Skeletal muscle tissue (tissue), 3 donors: ENCODE measurements at regions not wholly inside any gene's neighbourhood (a gene's known extent, or its start where the extent isn't known, plus 50 kb on each side); places are given as distances from the start of the nearest gene placed in this dataset.
"Not testable (repeated sequence)": the region's sequence is repeated elsewhere in the genome, so short reads cannot be mapped to it uniquely, and the experiment has no call there.

Experiments used
- H3K27ac ChIP-seq: one replicate; pipeline ENCODE4 v1.7.0; 2013; ENCODE audit warnings: mild to moderate bottlenecking, low read depth, low read length, inconsistent platforms
- H3K27me3 ChIP-seq, 3 donors: one replicate each; pipeline ENCODE4 v1.7.0; 2013; ENCODE audit warnings: low read length in 3 of 3; ENCODE audit not compliant: control insufficient read depth in 3 of 3, insufficient read depth in 3 of 3
- H3K36me3 ChIP-seq, 3 donors: one replicate each; pipeline ENCODE4 v1.7.0; 2013; ENCODE audit warnings: low read length in 3 of 3; ENCODE audit not compliant: control insufficient read depth in 3 of 3, insufficient read depth in 3 of 3
- H3K4me1 ChIP-seq, 3 donors: one replicate each; pipeline ENCODE4 v1.7.0; 2013; ENCODE audit warnings: low read length in 3 of 3, mild to moderate bottlenecking in 3 of 3; ENCODE audit not compliant: control insufficient read depth in 3 of 3, insufficient read depth in 3 of 3
- H3K4me3 ChIP-seq, 3 donors: one replicate each; pipeline ENCODE4 v1.7.0; 2013; ENCODE audit warnings: low read length in 3 of 3
- H3K9ac ChIP-seq, 3 donors: one replicate each; pipeline ENCODE4 v1.7.0; 2013; ENCODE audit warnings: low read length in 3 of 3, mild to moderate bottlenecking in 3 of 3, moderate library complexity in 2 of 3, low read depth in 1 of 3
- H3K9me3 ChIP-seq, 3 donors: one replicate each; pipeline ENCODE4 v1.7.0; 2013; ENCODE audit warnings: low read length in 3 of 3; ENCODE audit not compliant: control insufficient read depth in 3 of 3
- donor health status: Osteomylitis.

DNA sequence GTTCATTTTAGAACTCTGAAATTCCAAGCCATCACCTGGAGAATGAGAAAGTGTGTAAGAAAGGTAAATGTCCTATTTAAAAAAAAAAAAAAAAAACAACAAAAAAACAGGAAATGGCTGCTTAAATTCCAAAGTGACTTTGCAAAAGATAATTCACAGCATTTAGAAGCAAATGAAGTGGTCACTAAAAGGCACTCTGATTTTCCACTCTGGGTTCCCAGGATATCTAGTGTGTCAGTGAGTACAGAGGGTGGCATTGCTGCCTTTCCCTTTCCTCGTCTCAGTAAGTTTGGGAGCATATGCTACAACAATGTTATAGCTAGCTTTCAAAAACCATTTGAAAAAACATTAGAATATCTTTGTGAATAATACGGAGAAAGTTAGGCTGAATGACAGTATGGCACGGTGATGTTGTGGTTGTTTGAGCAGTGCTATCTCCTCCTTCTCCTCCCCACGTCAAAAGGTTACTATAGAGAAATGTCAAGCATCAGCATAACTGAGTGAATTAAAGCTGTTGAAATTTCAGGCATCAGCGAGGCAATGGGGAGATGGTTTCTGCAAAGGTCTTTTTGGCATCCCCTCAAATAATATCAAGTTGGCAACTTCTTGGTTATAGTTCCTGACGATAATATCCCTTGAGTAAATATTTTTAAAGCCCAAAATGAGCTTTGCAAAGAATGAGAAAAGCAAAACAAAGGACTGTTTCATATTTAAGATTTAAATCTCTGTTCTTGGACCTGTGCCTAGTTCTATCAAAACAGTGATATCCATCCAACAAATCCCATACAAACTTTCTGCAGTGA is 164.5 kb upstream of the E2F7 start:
- no peaks in the 10 kb centered on the region for H3K27me3 ChIP-seq
- no peak overlapping the region for H3K27ac ChIP-seq
- H3K4me1 ChIP-seq, result peaks cover 0 to 6% (median 5%) of the 10 kb centered on the region in 3 donors
- no peak overlapping the region for H3K4me3 ChIP-seq
- H3K9ac ChIP-seq, result no peak overlapping the region
- H3K36me3 ChIP-seq, result no peaks in the 10 kb centered on the region
- H3K9me3 ChIP-seq, result no peaks in the 10 kb centered on the region

DNA sequence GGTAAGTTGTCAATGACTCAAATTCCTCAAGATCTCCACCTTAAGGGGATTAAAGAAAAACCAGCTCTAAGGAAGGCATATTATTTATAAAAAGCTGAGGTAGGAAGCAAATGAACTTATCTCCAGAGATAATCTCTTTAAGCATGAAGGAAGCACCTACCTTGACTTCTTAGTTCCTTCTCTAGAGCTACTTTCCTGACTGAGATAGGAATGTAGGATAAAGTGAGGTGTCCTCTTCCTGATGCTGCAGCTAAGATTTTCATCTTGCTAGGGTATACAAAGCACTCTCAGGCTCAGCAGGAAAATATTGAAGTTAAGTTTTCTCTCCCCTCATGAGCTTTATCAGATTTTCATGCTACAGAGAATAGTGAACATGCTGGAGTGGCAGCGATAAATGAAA is 163.0 kb upstream of the E2F7 start:
- Histone ChIP-seq H3K36me3 (no peaks in the 10 kb centered on the region), H3K4me1 (peaks cover 0 to 6% (median 5%) of the 10 kb centered on the region in 3 donors), H3K9me3 (no peaks in the 10 kb centered on the region), H3K27ac (no peak overlapping the region), H3K9ac (no peak overlapping the region), H3K4me3 (no peak overlapping the region), H3K27me3 (no peaks in the 10 kb centered on the region)

DNA sequence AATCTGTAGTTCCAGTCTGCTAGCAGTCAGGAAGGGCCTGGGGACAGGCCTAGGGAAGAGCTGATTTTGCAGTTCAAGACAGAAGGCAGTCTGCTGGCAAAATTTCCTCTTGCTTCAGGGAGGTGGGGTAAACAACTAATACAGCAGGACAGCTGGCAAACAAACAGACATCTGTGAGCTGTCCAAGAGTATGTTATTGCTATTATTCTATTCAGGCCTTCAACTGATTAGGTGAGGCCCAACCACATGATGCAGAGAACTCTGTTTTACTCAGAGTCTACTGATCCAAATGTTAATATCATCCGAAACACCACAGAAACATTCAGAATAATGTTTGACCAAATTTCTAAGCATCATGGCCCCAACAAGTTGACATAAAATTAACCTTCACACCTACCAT is 161.0 kb upstream of the E2F7 start:
- Histone ChIP-seq H3K9ac (no peak overlapping the region), H3K27ac (no peak overlapping the region), H3K4me1 (peaks cover 0 to 4% (median 0%) of the 10 kb centered on the region in 3 donors), H3K4me3 (no peak overlapping the region), H3K9me3 (no peaks in the 10 kb centered on the region), H3K36me3 (no peaks in the 10 kb centered on the region), H3K27me3 (no peaks in the 10 kb centered on the region)

DNA sequence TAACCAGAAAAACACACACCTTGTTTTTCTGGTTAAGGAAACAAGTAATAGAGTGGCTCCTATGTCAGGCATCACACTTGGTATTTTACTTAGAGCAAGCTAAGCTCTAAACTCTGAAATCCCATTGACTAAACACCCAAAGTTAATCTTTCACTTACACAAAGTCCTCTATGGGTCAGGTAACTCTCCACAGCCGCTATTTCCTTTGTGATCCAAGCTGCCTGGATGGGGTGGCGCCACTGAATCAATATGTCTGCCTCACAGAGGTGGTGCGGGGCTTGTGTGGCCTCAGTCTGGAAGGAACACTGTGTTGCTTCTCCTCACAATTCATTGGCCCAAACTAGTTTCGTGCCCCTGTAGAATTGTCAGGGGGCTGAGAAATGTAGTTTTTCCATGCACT is 160.0 kb upstream of the E2F7 start:
- H3K9me3 ChIP-seq, result no peaks in the 10 kb centered on the region
- no peaks in the 10 kb centered on the region for H3K27me3 ChIP-seq
- H3K9ac ChIP-seq, result no peak overlapping the region
- no peaks in the 10 kb centered on the region for H3K36me3 ChIP-seq
- no peak overlapping the region for H3K27ac ChIP-seq
- H3K4me3 ChIP-seq, result no peak overlapping the region
- H3K4me1 ChIP-seq, result no peaks in the 10 kb centered on the region

DNA sequence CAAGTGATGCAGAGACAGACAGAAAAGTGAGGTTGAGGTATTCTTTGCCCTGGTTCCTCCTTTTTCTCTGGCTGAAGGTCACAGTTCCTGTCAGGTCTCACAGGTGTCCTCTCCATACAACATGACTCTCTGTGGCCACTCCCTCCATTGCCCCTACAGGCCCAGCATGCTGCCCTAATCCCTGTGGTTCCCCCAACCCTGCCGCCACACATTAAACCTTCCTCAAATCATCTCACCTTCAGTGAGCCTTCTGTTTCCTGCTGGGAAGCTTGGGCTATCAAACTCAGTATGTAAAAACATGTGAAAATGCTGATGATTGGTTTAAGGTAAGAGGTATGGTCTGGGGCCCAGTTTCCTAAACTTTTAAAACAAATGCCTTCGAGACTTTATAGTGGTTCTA is 159.0 kb upstream of the E2F7 start:
- Histone ChIP-seq H3K4me3 (no peak overlapping the region), H3K27ac (no peak overlapping the region), H3K9ac (no peak overlapping the region), H3K36me3 (no peaks in the 10 kb centered on the region), H3K27me3 (no peaks in the 10 kb centered on the region), H3K4me1 (no peaks in the 10 kb centered on the region), H3K9me3 (no peaks in the 10 kb centered on the region)

DNA sequence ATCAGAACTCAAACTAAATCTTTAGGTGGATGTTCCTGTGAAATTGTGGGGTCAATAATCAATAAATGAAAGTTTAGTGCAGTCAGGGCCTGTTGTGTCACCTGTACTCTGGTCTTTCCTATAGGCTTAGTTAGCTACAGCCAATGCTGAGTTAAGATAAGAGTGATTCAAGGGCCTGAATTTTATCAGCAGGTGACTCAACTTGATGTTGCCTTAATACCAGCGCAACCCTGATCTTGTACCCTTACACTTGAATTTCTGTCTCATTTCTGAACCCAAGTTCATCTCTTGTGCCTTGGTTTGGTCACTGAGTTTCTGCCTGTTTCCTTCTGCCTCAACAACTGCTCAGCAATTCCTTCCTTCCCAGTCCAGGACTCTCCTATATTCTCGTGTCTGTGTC is 157.0 kb upstream of the E2F7 start:
- Histone ChIP-seq H3K27me3 (no peaks in the 10 kb centered on the region), H3K27ac (no peak overlapping the region)

DNA sequence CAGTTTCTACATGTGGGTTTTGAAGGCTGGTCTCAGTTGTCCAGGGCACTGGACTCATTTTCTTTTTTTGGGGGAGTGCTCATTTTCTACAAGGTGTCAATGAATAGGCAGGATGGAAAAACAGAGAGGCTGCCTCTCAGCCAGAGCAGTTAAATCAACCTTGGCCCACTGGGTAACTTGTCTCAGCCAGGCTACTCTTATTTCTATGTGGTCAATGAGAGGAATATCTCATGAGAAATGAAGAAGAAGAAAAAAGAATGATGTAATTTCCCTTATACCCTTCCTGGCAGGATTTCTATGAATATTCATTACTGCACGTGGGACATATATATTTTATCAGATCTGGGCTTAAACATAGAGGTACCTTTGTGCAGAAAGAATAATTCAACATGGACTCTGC is 155.2 kb upstream of the E2F7 start:
- H3K4me3 ChIP-seq, result no peak overlapping the region
- no peak overlapping the region for H3K27ac ChIP-seq

More for the DNA sequence above, 157.0 kb upstream of the E2F7 start:
- Histone ChIP-seq H3K4me3 (no peak overlapping the region), H3K9me3 (peaks cover 0 to 2% (median 0%) of the 10 kb centered on the region in 3 donors), H3K36me3 (no peaks in the 10 kb centered on the region), H3K4me1 (no peaks in the 10 kb centered on the region), H3K9ac (no peak overlapping the region)

DNA sequence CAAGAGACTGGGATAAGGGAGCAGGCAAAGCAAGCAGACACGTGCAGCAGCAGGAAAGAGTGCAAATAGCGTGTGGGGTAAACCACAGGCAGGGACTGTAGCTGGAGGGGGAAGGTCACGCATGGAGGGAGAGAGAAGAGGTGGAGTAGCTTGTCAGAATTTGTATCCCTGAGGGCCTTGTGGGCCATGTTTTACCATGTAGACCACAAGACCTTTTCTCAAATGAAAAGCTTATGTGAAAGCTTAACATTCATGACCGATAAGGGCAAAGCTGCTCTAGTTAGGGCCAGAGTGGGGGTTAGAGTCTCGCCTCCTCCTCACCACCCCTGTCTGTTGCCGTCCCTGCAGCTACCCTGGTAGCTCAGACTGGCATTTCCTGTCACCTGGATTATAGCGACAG is 152.9 kb upstream of the E2F7 start:
- Histone ChIP-seq H3K27ac (no peak overlapping the region), H3K27me3 (no peaks in the 10 kb centered on the region), H3K4me3 (no peak overlapping the region), H3K9me3 (peaks cover 0 to 2% (median 0%) of the 10 kb centered on the region in 3 donors), H3K4me1 (no peaks in the 10 kb centered on the region), H3K36me3 (no peaks in the 10 kb centered on the region), H3K9ac (no peak overlapping the region)

More for the DNA sequence above, 155.2 kb upstream of the E2F7 start:
- Histone ChIP-seq H3K9me3 (peaks cover 0 to 2% (median 0%) of the 10 kb centered on the region in 3 donors), H3K9ac (no peak overlapping the region), H3K36me3 (no peaks in the 10 kb centered on the region), H3K27me3 (no peaks in the 10 kb centered on the region), H3K4me1 (no peaks in the 10 kb centered on the region)

DNA sequence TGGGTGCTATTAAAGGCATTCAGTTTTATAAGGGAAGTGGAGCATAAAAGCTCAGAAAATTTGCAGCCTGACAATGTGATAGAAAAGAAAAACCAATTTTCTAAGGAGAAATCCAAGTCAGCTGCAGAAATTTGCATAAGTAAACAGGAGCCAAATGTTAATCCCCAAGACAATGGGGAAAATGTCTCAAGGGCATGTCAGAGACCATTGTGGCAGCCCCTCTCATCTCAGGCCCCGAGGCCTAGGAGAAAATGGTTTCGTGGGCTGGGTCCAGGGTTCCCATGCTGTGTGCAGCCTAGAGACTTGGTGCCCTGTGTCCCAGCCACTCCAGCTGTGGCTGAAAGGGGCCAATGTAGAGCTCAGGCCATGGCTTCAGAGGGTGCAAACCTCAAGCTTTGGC is 150.8 kb upstream of the E2F7 start:
- not testable (repeated sequence) for H3K27me3 ChIP-seq, H3K9ac ChIP-seq, H3K4me1 ChIP-seq

DNA sequence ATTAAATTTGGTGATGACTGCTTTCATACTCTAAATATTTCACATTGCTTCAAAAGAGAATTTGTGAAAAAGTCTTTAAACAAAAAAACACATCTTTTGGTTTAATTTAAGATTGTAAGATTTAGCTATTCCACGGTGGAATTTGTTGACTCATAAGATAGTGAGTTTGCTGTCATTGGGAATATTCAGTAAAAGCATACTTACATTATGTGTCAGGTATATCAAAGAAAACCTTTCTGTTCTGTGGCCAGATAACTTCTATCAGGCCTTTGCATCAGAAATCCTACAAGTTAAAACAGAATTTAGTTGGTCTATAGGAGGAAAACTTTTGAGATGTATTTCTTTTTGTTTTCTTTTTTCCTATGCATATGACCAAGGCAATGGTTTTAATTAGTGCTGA is 148.8 kb upstream of the E2F7 start:
- H3K4me3 ChIP-seq, result no peak overlapping the region
- no peak overlapping the region for H3K27ac ChIP-seq
- no peaks in the 10 kb centered on the region for H3K36me3 ChIP-seq
- H3K9me3 ChIP-seq, result peaks cover 0 to 6% (median 2%) of the 10 kb centered on the region in 3 donors
- H3K27me3 ChIP-seq, result no peaks in the 10 kb centered on the region
- no peak overlapping the region for H3K9ac ChIP-seq
- no peaks in the 10 kb centered on the region for H3K4me1 ChIP-seq

More for the DNA sequence above, 150.8 kb upstream of the E2F7 start:
- not testable (repeated sequence) for H3K36me3 ChIP-seq, H3K4me3 ChIP-seq, H3K9me3 ChIP-seq, H3K27ac ChIP-seq
